IMR-90 (cell line): ENCODE measurements at regions not wholly inside any gene's neighbourhood (a gene's known extent, or its start where the extent isn't known, plus 50 kb on each side); places are given as distances from the start of the nearest gene placed in this dataset.

Source experiments
- ATAC-seq: fragments of 200-7000 bp; cut with Tn5 transposase; 2 replicates; pipeline ENCODE4 v1.9.1; 2020; ENCODE audit warnings: low read depth, mild to moderate bottlenecking, moderate library complexity
- BruUV-seq: library from RNA; stranded (reverse); fragments of 400-500 nt; replicated peaks from 2 replicates; lab custom pipeline; 2021; lab: Mats Ljungman, UMichigan
- CTCF ChIA-PET: fragments of 300-600 bp; formaldehyde crosslinking; extraction: SDS; loops from one replicate; lab custom pipeline; 2021; ENCODE audit warnings: antibody characterized with exemption; lab: Yijun Ruan, JAX
- POLR2A ChIA-PET: fragments of 300-600 bp; sonication (Branson Sonifier 250); formaldehyde crosslinking; loops from one replicate; lab custom pipeline; 2022; ENCODE audit warnings: antibody characterized with exemption; ENCODE audit not compliant: unreplicated experiment; lab: Charles Lee
- DNase-seq: peaks from one replicate; pipeline ENCODE4 v3.0.0; 2013
- H2AFZ ChIP-seq: replicated peaks from 2 replicates; pipeline ENCODE3; 2013; ENCODE audit warnings: low read length, mild to moderate bottlenecking; ENCODE audit not compliant: poor library complexity
- H2AK5ac ChIP-seq: 2 replicates; pipeline ENCODE4 v1.6.1; 2013; ENCODE audit warnings: low read depth, low read length, inconsistent platforms
- H2AK9ac ChIP-seq: replicated peaks from 2 replicates; pipeline ENCODE3; 2013; ENCODE audit warnings: mild to moderate bottlenecking, low read depth, low read length, moderate library complexity; ENCODE audit not compliant: poor library complexity
- H2BK120ac ChIP-seq: 2 replicates; pipeline ENCODE4 v1.6.1; 2013; ENCODE audit warnings: low read depth, low read length, inconsistent platforms
- H2BK15ac ChIP-seq: 3 replicates; pipeline ENCODE4 v1.6.1; 2013; ENCODE audit warnings: low read depth, low read length, inconsistent platforms
- H2BK20ac ChIP-seq: 2 replicates; pipeline ENCODE4 v1.6.1; 2013; ENCODE audit warnings: low read depth, mild to moderate bottlenecking, inconsistent platforms, low read length, moderate library complexity
- H2BK5ac ChIP-seq: 2 replicates; pipeline ENCODE4 v1.6.1; 2013; ENCODE audit warnings: mild to moderate bottlenecking, low read depth, low read length, inconsistent platforms; ENCODE audit not compliant: poor library complexity, severe bottlenecking
- H3K14ac ChIP-seq: replicated peaks from 2 replicates; pipeline ENCODE4 v1.6.1; 2013; ENCODE audit warnings: low read depth, low read length, inconsistent platforms
- H3K18ac ChIP-seq: 2 replicates; pipeline ENCODE4 v1.6.1; 2013; ENCODE audit warnings: low read depth, low read length, control low read depth
- H3K23ac ChIP-seq: 2 replicates; pipeline ENCODE4 v1.6.1; 2013; ENCODE audit warnings: low read depth, low read length, inconsistent platforms
- H3K27ac ChIP-seq: 2 replicates; pipeline ENCODE4 v1.5.1; 2013; ENCODE audit warnings: mild to moderate bottlenecking, control low read depth, low read length; ENCODE audit not compliant: insufficient read depth
- H3K27me3 ChIP-seq: 2 replicates; pipeline ENCODE4 v1.6.1; 2013; ENCODE audit warnings: low read length; ENCODE audit not compliant: control insufficient read depth, insufficient read depth
- H3K36me3 ChIP-seq: 2 replicates; pipeline ENCODE4 v1.6.1; 2013; ENCODE audit warnings: low read length, mixed read lengths; ENCODE audit not compliant: control insufficient read depth, insufficient read depth
- H3K4ac ChIP-seq: 2 replicates; pipeline ENCODE4 v1.6.1; 2013; ENCODE audit warnings: low read depth, low read length, inconsistent platforms
- H3K4me1 ChIP-seq: 2 replicates; pipeline ENCODE4 v1.6.1; 2013; ENCODE audit warnings: low read length, mixed read lengths; ENCODE audit not compliant: control insufficient read depth, insufficient read depth
- H3K4me2 ChIP-seq: 2 replicates; pipeline ENCODE4 v1.6.1; 2013; ENCODE audit warnings: low read depth, mild to moderate bottlenecking, control low read depth, low read length, moderate library complexity
- H3K4me3 ChIP-seq: 2 replicates; pipeline ENCODE4 v1.5.1; 2013; ENCODE audit warnings: low read depth, mild to moderate bottlenecking, control low read depth, low read length, moderate library complexity; ENCODE audit not compliant: insufficient read depth
- H3K56ac ChIP-seq: 2 replicates; pipeline ENCODE4 v1.6.1; 2013; ENCODE audit warnings: low read length, inconsistent platforms; ENCODE audit not compliant: insufficient read depth; ENCODE audit errors: extremely low read depth
- H3K79me1 ChIP-seq, 2 experiments: 2 replicates each; pipeline ENCODE4 v1.6.1; 2013; ENCODE audit warnings: low read length in 2 of 2, inconsistent platforms in 1 of 2, low read depth in 1 of 2
- H3K9ac ChIP-seq: 2 replicates; pipeline ENCODE4 v1.6.1; 2013; ENCODE audit warnings: low read depth, low read length, control low read depth
- H3K9me1 ChIP-seq: 2 replicates; pipeline ENCODE4 v1.6.1; 2013; ENCODE audit warnings: low read length, inconsistent platforms; ENCODE audit not compliant: insufficient read depth
- H3K9me3 ChIP-seq: 2 replicates; pipeline ENCODE4 v1.6.1; 2013; ENCODE audit warnings: low read length; ENCODE audit not compliant: control insufficient read depth, insufficient read depth
- H4K20me1 ChIP-seq: 2 replicates; pipeline ENCODE4 v1.6.1; 2013; ENCODE audit warnings: low read length, inconsistent platforms; ENCODE audit not compliant: insufficient read depth
- H4K5ac ChIP-seq: 2 replicates; pipeline ENCODE4 v1.6.1; 2013; ENCODE audit warnings: mild to moderate bottlenecking, low read depth, low read length, control low read depth
- H4K8ac ChIP-seq, 2 experiments: 2 replicates each; pipeline ENCODE4 v1.6.1; 2013; ENCODE audit warnings: low read depth in 2 of 2, low read length in 2 of 2, control low read depth in 1 of 2, inconsistent platforms in 1 of 2
- H4K91ac ChIP-seq: 2 replicates; pipeline ENCODE4 v1.6.1; 2013; ENCODE audit warnings: low read depth, low read length, inconsistent platforms; ENCODE audit not compliant: insufficient read depth
- BHLHE40 ChIP-seq: fragments of 150-350 bp; IDR thresholded peaks from 2 replicates; pipeline ENCODE4 v1.6.1; 2016; ENCODE audit warnings: mild to moderate bottlenecking, low read depth, low read length
- CEBPB ChIP-seq: IDR thresholded peaks from 2 replicates; pipeline ENCODE4 v1.6.1; 2012; ENCODE audit warnings: low read depth, low read length, improper control_type of control experiment
- CHD1 ChIP-seq: IDR thresholded peaks from 2 replicates; pipeline ENCODE4 v1.6.1; 2012; ENCODE audit warnings: low read depth, low read length, improper control_type of control experiment
- FOS ChIP-seq: fragments of 150-350 bp; IDR thresholded peaks from 2 replicates; pipeline ENCODE4 v1.6.1; 2016; ENCODE audit warnings: low read depth, low read length
- MAFK ChIP-seq: IDR thresholded peaks from 2 replicates; pipeline ENCODE4 v1.6.1; 2012; ENCODE audit warnings: low read depth, low read length, improper control_type of control experiment
- MAZ ChIP-seq: IDR thresholded peaks from 2 replicates; pipeline ENCODE4 v1.6.1; 2012; ENCODE audit warnings: low read depth, mild to moderate bottlenecking, low read length, improper control_type of control experiment, moderate library complexity, borderline replicate concordance
- MXI1 ChIP-seq: IDR thresholded peaks from 2 replicates; pipeline ENCODE4 v1.6.1; 2012; ENCODE audit warnings: low read depth, mild to moderate bottlenecking, low read length, moderate library complexity, borderline replicate concordance
- NFE2L2 ChIP-seq: fragments of 150-350 bp; IDR thresholded peaks from 2 replicates; pipeline ENCODE4 v1.6.1; 2016; ENCODE audit warnings: low read depth, mild to moderate bottlenecking, low read length
- POLR2A ChIP-seq: IDR thresholded peaks from 2 replicates; pipeline ENCODE4 v1.6.1; 2012; ENCODE audit warnings: mild to moderate bottlenecking, low read depth, low read length
- RAD21 ChIP-seq: IDR thresholded peaks from 2 replicates; pipeline ENCODE4 v1.6.1; 2012; ENCODE audit warnings: low read length, improper control_type of control experiment
- RCOR1 ChIP-seq: IDR thresholded peaks from 2 replicates; pipeline ENCODE4 v1.6.1; 2012; ENCODE audit warnings: mild to moderate bottlenecking, low read length, improper control_type of control experiment; ENCODE audit not compliant: insufficient replicate concordance
- RFX5 ChIP-seq: IDR thresholded peaks from 2 replicates; pipeline ENCODE4 v1.8.0; 2012; ENCODE audit warnings: low read depth, mild to moderate bottlenecking, low read length, moderate library complexity
- SMC3 ChIP-seq: fragments of 150-350 bp; IDR thresholded peaks from 2 replicates; pipeline ENCODE4 v1.6.1; 2016; ENCODE audit warnings: low read depth, mild to moderate bottlenecking, antibody characterized with exemption, low read length, moderate library complexity
- WGBS, 2 experiments: methylation state at CpG; one replicate each; pipeline versions ENCODE4 v1.1.5 to v1.1.7; 2013; ENCODE audit warnings: missing lambda C conversion rate in 2 of 2; ENCODE audit not compliant: insufficient read length in 1 of 2; ENCODE audit errors: extremely low coverage in 2 of 2; 5-methylcytosine and 5-hydroxymethylcytosine counted together
- dilution Hi-C: fragments of 300-500 bp; cut with HindIII; formaldehyde crosslinking; loops from one replicate; pipeline ENCODE4 v1.14.3; 2018; ENCODE audit warnings: low sequenced_read_pairs; ENCODE audit not compliant: unreplicated experiment
- in situ Hi-C: fragments of 300-500 bp; cut with MboI; formaldehyde crosslinking; loops from 3 replicates; pipeline ENCODE4 v1.14.3; 2019; ENCODE audit warnings: low sequenced_read_pairs, inconsistent platforms, mixed read lengths
- intact Hi-C: fragments of 100-400 bp; cut with micrococcal nuclease; formaldehyde crosslinking; loops from 2 replicates; pipeline ENCODE4 v1.10.0; 2022
- TF ChIP-seq, protein P1 (sequence below): fragments of 150-350 bp; IDR thresholded peaks from 2 replicates; pipeline ENCODE4 v1.6.1; 2017; ENCODE audit warnings: mild to moderate bottlenecking, antibody characterized with exemption, low read length, low read depth
- TF ChIP-seq, protein P2 (sequence below): conservative IDR thresholded peaks from 2 replicates; pipeline ENCODE4 v1.5.1; 2012; ENCODE audit warnings: mild to moderate bottlenecking, low read depth, low read length, improper control_type of control experiment
- TF ChIP-seq, protein P3 (sequence below): fragments of 150-350 bp; IDR thresholded peaks from 2 replicates; pipeline ENCODE4 v1.6.1; 2016; ENCODE audit warnings: low read depth, mild to moderate bottlenecking, low read length, moderate library complexity, borderline replicate concordance

DNA sequence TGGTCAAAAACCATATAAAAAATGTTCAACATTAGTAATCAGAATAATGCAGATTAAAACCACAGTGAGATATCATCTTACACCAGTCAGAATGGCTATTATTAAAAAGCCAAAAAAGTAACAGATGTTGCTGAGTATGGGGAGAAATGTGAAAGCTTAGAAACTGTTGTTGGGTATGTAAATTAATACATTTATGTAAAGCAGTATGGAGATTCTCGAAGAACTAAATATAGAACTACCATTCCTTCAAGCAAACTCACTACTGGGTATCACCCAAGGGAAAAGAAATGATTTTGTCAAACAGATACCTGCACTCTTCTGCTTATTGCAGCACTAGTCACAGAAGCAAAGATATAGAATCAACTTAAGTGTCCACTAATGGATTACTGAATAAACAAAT lies 576.4 kb upstream of the EPHA5 start:
- no peak for TF ChIP-seq RFX5
- no peak for TF ChIP-seq CHD1
- TF ChIP-seq FOS, result no peak
- TF ChIP-seq, protein P1, sequence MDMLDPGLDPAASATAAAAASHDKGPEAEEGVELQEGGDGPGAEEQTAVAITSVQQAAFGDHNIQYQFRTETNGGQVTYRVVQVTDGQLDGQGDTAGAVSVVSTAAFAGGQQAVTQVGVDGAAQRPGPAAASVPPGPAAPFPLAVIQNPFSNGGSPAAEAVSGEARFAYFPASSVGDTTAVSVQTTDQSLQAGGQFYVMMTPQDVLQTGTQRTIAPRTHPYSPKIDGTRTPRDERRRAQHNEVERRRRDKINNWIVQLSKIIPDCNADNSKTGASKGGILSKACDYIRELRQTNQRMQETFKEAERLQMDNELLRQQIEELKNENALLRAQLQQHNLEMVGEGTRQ, result no peak
- TF ChIP-seq, protein P2, sequence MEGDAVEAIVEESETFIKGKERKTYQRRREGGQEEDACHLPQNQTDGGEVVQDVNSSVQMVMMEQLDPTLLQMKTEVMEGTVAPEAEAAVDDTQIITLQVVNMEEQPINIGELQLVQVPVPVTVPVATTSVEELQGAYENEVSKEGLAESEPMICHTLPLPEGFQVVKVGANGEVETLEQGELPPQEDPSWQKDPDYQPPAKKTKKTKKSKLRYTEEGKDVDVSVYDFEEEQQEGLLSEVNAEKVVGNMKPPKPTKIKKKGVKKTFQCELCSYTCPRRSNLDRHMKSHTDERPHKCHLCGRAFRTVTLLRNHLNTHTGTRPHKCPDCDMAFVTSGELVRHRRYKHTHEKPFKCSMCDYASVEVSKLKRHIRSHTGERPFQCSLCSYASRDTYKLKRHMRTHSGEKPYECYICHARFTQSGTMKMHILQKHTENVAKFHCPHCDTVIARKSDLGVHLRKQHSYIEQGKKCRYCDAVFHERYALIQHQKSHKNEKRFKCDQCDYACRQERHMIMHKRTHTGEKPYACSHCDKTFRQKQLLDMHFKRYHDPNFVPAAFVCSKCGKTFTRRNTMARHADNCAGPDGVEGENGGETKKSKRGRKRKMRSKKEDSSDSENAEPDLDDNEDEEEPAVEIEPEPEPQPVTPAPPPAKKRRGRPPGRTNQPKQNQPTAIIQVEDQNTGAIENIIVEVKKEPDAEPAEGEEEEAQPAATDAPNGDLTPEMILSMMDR, result no peak
- no peak for TF ChIP-seq NFE2L2
- TF ChIP-seq CEBPB, result no peak
- no peak for TF ChIP-seq RAD21
- TF ChIP-seq, protein P3, sequence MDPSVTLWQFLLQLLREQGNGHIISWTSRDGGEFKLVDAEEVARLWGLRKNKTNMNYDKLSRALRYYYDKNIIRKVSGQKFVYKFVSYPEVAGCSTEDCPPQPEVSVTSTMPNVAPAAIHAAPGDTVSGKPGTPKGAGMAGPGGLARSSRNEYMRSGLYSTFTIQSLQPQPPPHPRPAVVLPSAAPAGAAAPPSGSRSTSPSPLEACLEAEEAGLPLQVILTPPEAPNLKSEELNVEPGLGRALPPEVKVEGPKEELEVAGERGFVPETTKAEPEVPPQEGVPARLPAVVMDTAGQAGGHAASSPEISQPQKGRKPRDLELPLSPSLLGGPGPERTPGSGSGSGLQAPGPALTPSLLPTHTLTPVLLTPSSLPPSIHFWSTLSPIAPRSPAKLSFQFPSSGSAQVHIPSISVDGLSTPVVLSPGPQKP, result no peak
- no peak for TF ChIP-seq MAFK
- TF ChIP-seq POLR2A, result no peak
- TF ChIP-seq BHLHE40, result no peak
- TF ChIP-seq RCOR1, result no peak
- TF ChIP-seq MXI1, result no peak
- TF ChIP-seq SMC3, result no peak
- no peak for TF ChIP-seq MAZ
- Histone ChIP-seq H3K9ac (no peak overlapping the region), H3K14ac (no peak overlapping the region), H4K5ac (no peak overlapping the region), H4K91ac (no peak overlapping the region), H3K56ac (no peak overlapping the region), H3K4me1 (no peaks in the 10 kb centered on the region), H3K4ac (no peak overlapping the region), H2BK20ac (no peak overlapping the region), H2BK15ac (no peak overlapping the region), H4K20me1 (no peaks in the 10 kb centered on the region), H2AK9ac (no peak overlapping the region), H3K23ac (no peak overlapping the region), H2AFZ (no peak overlapping the region), H3K4me3 (no peak overlapping the region), H3K18ac (no peak overlapping the region), H2BK120ac (no peak overlapping the region), H3K9me3 (no peaks in the 10 kb centered on the region), H2AK5ac (no peak overlapping the region), H3K9me1 (no peaks in the 10 kb centered on the region), H4K8ac (no peak overlapping the region), H3K4me2 (no peak overlapping the region), H3K79me1 (no peaks in the 10 kb centered on the region), H3K27ac (no peak overlapping the region), H3K27me3 (no peaks in the 10 kb centered on the region), H2BK5ac (no peak overlapping the region), H3K36me3 (no peaks in the 10 kb centered on the region)
- no TSS peak for BruUV-seq
- in situ Hi-C loops, result no loop called here
- ChIA-PET CTCF (no interaction called here), POLR2A (no interaction called here)
- ATAC-seq (no peak), DNase-seq (no peak)
- no CpG with 5 or more reads among the region's 1 CpG for WGBS, 2 experiments
- dilution Hi-C loops, result no loop called here
- intact Hi-C loops, result no loop called here
